NCI-H524 treated with DMSO at 0.1 percent for 48 hours (cell line): ENCODE measurements at regions not wholly inside any gene's neighbourhood (a gene's known extent, or its start where the extent isn't known, plus 50 kb on each side); places are given as distances from the start of the nearest gene placed in this dataset.

Experiments
- DNase-seq: peaks from one replicate; lab custom pipeline; 2025; lab: John Stamatoyannopoulos, UW

DNA sequence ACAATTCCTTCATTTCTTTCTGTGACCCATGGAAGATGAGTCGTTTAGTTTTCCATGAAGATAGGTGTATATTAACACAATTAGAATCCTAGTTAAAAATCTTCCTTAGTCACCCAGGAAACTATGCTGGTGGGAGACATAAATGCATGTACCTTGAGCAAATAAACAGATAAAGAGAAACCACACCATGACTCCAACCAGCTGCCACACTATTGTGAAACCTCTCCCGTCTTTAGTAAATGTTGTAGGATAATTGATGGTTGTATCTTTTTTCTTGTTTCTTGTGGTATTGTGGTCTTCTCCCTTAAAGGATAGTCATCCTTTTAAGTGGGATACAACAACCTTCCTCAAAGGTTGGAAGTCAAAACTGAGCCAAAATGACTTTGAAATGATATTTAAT lies 103.8 kb upstream of the LEF1 start:
- no peak for DNase-seq

- no peak for DNase-seq
Observed at GRCh38 chr4:108272046-108272445, 103.3 kb upstream of the LEF1 start.

DNA sequence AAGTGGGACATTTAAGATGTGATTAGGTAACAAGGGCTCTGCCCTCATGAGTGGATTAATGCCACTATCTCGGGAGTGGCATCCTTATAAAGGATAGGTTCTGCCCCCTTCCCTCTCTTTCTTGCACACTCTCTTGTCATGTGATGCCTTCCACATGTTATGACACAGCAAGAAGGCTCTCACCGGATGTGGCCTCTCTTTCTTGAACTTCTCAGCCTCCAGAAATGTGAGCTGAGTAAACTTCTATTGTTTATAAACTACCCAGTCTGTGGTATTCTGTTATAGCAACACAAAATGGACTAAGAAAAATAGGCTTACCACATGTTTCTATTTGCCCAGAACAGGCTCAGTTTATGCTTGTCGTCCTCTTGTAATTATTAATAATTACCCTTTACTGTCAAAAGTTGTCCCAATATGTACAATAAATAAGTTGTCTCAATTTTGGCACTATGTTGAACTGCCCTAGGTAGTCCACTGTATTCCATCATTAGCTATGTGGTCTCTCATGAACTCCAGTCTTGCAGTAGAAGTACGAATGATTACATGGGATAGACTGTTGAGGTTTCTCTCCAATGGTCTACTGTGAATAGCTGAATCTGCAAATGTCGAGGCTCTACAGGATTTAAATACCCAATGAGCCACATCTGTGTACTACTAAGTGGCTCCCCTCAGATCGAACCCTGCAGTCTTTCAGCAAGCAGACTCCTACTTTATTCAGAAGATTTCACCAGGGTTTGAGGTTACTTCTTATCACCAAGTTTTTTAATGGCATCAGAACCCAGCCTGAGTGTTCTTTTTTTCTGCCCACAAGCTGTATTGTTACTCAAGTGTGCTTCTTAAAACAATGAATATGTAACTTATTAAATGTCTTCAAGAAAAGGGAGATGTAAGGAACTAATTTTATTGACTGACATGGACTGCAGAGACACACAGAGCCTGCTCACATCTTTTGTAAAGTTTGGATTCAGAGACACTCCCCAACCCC lies 102.0 kb upstream of the LEF1 start:
- DNase-seq, result no peak

- DNase-seq, result no peak
Observed at GRCh38 chr4:108264693-108265092, 96.0 kb upstream of the LEF1 start.

DNA sequence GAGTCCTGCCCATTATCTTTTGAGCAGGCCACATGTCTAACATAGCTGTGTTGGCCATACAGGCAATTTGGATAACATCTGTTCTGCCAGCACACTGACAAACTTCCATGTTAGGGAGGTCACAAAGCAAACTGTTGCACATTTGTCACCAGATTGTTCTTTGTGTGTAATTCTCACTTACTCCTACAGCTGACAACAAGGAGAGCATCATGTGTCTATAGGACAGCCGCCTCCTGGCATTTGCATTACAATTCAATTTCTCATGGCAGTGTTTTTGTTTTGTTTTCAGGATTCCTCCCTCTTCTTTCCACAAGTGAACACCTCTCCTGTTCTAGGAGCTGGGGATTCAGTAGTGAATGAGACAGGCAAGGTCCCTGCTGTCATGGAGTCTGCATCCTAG lies 94.3 kb upstream of the LEF1 start:
- DNase-seq, result no peak

DNA sequence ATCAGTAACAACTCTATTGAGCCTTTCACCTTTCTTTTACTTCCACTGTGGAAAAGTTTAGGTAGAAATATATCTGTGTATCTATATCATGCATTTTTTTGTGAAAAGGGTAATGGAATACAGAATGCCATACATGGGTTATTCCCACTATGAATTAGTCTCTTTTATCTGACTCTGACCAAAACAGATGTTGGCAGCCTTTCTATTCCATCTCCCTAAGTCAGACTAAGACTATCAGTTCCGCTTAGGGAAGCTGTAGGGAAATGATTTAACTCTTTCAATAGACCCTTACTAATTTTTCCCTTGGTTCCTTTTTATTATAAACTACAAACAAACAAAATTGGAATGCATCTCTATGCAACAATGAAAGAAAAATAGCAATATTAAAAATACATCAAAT lies 92.3 kb upstream of the LEF1 start:
- no peak for DNase-seq

- no peak for DNase-seq
Observed at GRCh38 chr4:108256538-108256937, 87.8 kb upstream of the LEF1 start.

DNA sequence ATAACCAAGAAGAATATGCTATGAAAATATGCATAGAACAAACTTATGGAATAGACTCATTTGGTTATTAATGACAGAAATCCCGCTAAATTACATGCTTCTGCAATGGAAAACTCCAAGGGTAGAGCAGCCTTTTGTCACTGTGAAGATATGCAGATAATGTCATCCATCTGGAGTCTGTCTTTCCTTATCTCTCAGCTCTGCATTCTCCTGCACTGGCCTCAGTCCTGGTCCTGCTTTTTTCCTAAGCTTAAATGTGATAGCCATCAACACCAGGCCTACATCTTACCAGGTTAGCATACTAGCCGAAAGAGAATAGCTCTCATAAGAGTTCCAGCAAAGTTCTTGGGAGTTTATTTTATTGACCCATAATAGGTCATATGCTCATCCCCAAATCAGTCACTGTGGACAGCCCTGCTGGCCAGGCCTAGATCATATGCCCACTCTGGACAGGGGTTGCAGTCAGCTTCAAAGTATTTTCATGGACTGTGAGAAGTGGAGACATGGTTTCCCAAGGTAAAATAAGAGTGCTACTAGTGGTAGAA lies 86.5 kb upstream of the LEF1 start:
- no peak for DNase-seq

GRCh38 chr4:108249397-108249796 lies 80.7 kb upstream of the LEF1 start:
- DNase-seq, result no peak

DNA sequence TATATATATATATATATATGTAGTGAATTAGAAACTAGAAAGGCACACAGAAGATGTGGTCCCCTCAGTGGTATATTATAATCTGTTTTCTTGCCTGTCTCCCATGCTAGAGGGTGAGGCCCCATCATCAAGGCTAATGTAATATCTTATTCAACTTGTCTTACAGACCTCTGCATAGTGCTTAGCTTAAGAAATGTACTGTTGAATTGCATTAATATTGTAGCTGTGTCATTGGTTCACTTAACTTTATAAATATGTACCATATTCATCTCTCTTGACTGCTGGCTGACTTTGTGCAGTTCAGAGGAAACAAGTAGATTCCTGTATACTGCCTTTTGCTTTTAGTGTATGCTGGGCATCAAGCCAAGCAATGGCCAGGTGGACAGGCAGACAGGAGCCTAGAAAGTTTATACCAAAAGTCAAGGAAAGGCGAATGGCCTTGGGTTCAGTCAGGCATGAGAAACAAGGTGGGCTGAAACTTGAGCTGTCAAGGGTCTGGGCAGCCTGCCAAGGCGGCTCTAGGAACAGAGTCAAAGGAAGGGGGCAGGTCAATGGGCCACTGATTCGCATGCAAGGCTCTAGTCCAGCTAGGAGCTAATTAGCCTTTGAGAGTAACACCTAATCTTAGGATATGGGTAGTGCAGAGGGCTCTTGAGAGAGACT lies 78.8 kb upstream of the LEF1 start:
- peak; percentile 88 for DNase-seq

GRCh38 chr4:108244606-108245005 lies 75.9 kb upstream of the LEF1 start:
- DNase-seq, result no peak

- no peak for DNase-seq
Observed at GRCh38 chr4:108240366-108240765, 71.6 kb upstream of the LEF1 start.

DNA sequence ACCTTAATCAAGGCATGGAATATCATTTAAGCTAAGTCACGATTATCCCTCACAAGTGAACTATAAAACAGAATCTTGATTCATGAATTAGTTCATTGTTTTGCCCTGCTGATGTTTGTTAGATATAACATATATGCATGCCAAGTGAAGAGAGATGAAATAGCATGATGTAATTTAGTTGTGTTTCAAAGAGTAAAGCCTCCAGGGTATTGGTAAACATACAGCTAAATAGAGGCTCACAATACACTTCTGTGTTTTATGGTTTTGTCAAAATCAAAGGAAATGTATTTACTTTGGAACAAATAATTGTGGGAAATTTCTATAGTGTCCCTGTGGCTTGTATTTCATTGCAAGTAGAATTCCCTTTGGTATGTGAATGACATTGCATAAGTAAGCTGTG lies 69.0 kb upstream of the LEF1 start:
- DNase-seq, result no peak

DNA sequence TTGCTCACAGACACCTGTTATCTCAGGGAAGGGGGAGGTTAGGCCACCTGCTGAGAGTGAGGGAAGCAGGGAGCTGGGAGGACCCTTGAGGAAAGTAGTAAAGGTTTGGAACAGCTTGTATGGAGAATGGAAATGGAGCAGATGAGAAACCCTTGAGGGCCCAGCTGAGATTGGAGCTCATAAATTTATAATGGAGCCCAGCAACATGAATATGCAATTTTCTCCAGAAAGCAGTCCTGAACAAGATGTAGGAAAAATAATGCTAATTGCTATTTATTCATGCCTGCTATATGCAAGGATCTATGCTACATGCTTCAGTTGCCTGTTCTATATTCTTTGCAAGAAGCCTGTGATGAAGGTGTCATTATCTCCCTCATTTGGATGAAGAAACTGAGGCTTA lies 67.5 kb upstream of the LEF1 start:
- DNase-seq, result no peak

- no peak for DNase-seq
Observed at GRCh38 chr4:108227923-108228322, 59.2 kb upstream of the LEF1 start.

DNA sequence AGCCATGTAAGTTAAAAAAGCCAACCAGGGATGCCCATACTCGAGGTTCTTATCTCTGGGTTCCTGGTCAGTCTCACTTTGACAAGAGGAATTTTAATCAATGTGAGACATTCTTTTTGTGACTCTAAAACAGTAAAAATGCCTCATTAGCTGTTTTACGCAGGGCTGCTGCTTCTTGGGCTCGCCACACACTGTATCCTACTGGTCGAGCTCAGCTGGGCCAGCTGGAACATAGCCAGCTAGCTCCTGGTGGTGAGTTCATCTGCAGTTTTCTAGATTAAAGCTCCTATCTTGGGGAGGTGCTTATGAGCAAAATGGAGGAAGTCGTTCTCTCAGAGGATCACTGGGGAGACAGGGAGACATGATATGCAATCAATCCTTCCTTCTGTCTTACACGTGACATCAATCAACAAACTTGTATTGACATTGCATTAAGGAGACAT lies 55.9 kb upstream of the LEF1 start:
- DNase-seq, result no peak

- DNase-seq, result no peak
Observed at GRCh38 chr4:108223313-108223712, 54.6 kb upstream of the LEF1 start.

DNA sequence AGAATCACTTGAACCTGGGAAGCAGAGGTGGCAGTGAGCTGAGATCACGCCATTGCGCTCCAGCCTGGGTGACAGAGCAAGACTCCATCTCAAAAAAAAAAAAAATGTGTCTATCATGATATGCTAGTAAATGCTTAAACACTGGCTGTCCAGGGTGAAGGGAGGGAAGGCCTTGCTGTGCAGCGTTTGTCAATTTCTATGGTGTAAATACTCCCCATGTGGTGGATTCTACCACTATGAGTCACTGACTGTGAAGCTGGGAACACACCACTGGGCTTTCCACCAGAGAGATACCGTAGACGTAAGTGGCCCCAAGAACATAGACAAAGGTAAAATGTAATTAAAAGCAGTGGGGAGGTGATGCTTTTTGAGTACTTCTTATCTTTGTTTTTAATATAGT lies 51.3 kb upstream of the LEF1 start:
- DNase-seq, result no peak
